Endothelial cell of umbilical vein (primary cell): ENCODE measurements at regions not wholly inside any gene's neighbourhood (a gene's known extent, or its start where the extent isn't known, plus 50 kb on each side); places are given as distances from the start of the nearest gene placed in this dataset.

ENCODE experiments used
- BruUV-seq: library from RNA; stranded (reverse); fragments of 400-500 nt; replicated peaks from 2 replicates; lab custom pipeline; 2021; lab: Mats Ljungman, UMichigan
- CTCF ChIA-PET: fragments of 300-600, 350-600 bp; sonication (Branson Sonifier 250); formaldehyde crosslinking; loops from one replicate; lab custom pipeline; 2021; ENCODE audit warnings: antibody characterized with exemption, inconsistent platforms; lab: Charles Lee
- POLR2A ChIA-PET: fragments of 300-600, 350-600 bp; sonication (Branson Sonifier 250); formaldehyde crosslinking; loops from one replicate; lab custom pipeline; 2021; ENCODE audit warnings: antibody characterized with exemption, inconsistent platforms; lab: Charles Lee
- DNase-seq: peaks from one replicate; pipeline ENCODE4 v3.0.0-alpha.2; 2011; ENCODE audit warnings: low read depth, low spot score
- FAIRE-seq: peaks from 2 replicates; lab custom pipeline; 2011; peaks lifted over from hg19 to GRCh38; lab: Jason Lieb, UNC
- H2AFZ ChIP-seq: 2 replicates; pipeline ENCODE4 v1.6.0; 2012; ENCODE audit warnings: low read depth, low read length, control low read depth, inconsistent platforms
- H3K27ac ChIP-seq: 2 replicates; pipeline ENCODE4 v1.5.1; 2011; ENCODE audit warnings: low read depth, mild to moderate bottlenecking, control low read depth, low read length, moderate library complexity; ENCODE audit not compliant: insufficient read depth
- H3K27me3 ChIP-seq, 2 experiments: 2 replicates each; pipeline versions ENCODE4 v1.6.0 to v1.6.1; 2011; ENCODE audit warnings: low read length in 2 of 2, mixed read lengths in 1 of 2; ENCODE audit not compliant: control insufficient read depth in 2 of 2, insufficient read depth in 2 of 2
- H3K36me3 ChIP-seq, 2 experiments: 2 replicates in 1 of 2; 3 replicates in 1 of 2; pipeline ENCODE4 v1.5.1; 2011; ENCODE audit warnings: low read length in 2 of 2, mild to moderate bottlenecking in 1 of 2, moderate library complexity in 1 of 2; ENCODE audit not compliant: control insufficient read depth in 2 of 2, insufficient read depth in 2 of 2; ENCODE audit errors: extremely low read depth in 1 of 2
- H3K4me1 ChIP-seq: 3 replicates; pipeline ENCODE4 v1.5.1; 2011; ENCODE audit warnings: mild to moderate bottlenecking, low read length; ENCODE audit not compliant: control insufficient read depth, insufficient read depth; ENCODE audit errors: extremely low read depth
- H3K4me2 ChIP-seq: 2 replicates; pipeline ENCODE4 v1.6.1; 2011; ENCODE audit warnings: low read length, control low read depth, mixed read lengths; ENCODE audit not compliant: insufficient read depth
- H3K4me3 ChIP-seq, 3 experiments: fragments of 200-600 bp in 1 of 3; sonication (generic), shearing (Covaris generic) in 1 of 3; replicated peaks in 1 of 3; 2 replicates each; pipeline ENCODE4 v1.5.1; 2011 to 2016; ENCODE audit warnings: control low read depth in 3 of 3, low read length in 3 of 3, mild to moderate bottlenecking in 2 of 3, inconsistent platforms in 1 of 3, low read depth in 1 of 3, moderate library complexity in 1 of 3; ENCODE audit not compliant: insufficient read depth in 1 of 3
- H3K79me2 ChIP-seq: 2 replicates; pipeline ENCODE4 v1.6.0; 2012; ENCODE audit warnings: low read length, inconsistent platforms; ENCODE audit not compliant: control insufficient read depth, insufficient read depth
- H3K9ac ChIP-seq: replicated peaks from 2 replicates; pipeline ENCODE3; 2011; ENCODE audit warnings: low read length, control low read depth; ENCODE audit not compliant: insufficient read depth; ENCODE audit errors: extremely low read depth
- H3K9me1 ChIP-seq: replicated peaks from 3 replicates; pipeline ENCODE4 v1.6.0; 2011; ENCODE audit warnings: mild to moderate bottlenecking, low read length; ENCODE audit not compliant: control insufficient read depth, insufficient read depth; ENCODE audit errors: extremely low read depth
- H3K9me3 ChIP-seq: replicated peaks from 2 replicates; pipeline ENCODE4 v1.5.1; 2012; ENCODE audit warnings: low read length, inconsistent platforms; ENCODE audit not compliant: control insufficient read depth, insufficient read depth
- H4K20me1 ChIP-seq: replicated peaks from 2 replicates; pipeline ENCODE3; 2011; ENCODE audit warnings: mild to moderate bottlenecking, low read length; ENCODE audit not compliant: control insufficient read depth, insufficient read depth; ENCODE audit errors: extremely low read depth
- EZH2 ChIP-seq: IDR thresholded peaks from 2 replicates; pipeline ENCODE4 v1.6.1; 2012; ENCODE audit warnings: borderline replicate concordance, low read depth, mild to moderate bottlenecking, moderate library complexity, low read length, inconsistent platforms; ENCODE audit not compliant: severe bottlenecking
- GATA2 ChIP-seq: IDR thresholded peaks from 2 replicates; pipeline ENCODE4 v1.7.0; 2011; ENCODE audit warnings: low read depth, mild to moderate bottlenecking, moderate library complexity, mixed read lengths, low read length; ENCODE audit not compliant: insufficient read length, insufficient read depth
- JUN ChIP-seq: IDR thresholded peaks from 2 replicates; pipeline ENCODE4 v1.6.1; 2011; ENCODE audit warnings: borderline replicate concordance, low read depth; ENCODE audit not compliant: insufficient read length, insufficient read depth
- POLR2A ChIP-seq: IDR thresholded peaks from 2 replicates; pipeline ENCODE4 v1.6.1; 2012; ENCODE audit warnings: low read depth, mild to moderate bottlenecking, control low read depth, low read length
- POLR2AphosphoS5 ChIP-seq: IDR thresholded peaks from 2 replicates; pipeline ENCODE4 v1.6.1; 2012; ENCODE audit warnings: low read depth, mild to moderate bottlenecking, control low read depth, low read length, moderate library complexity; ENCODE audit not compliant: insufficient read depth
- dilution Hi-C: fragments of 300-500 bp; cut with MboI; formaldehyde crosslinking; loops from one replicate; pipeline ENCODE4 v1.15.0; 2019; ENCODE audit warnings: low sequenced_read_pairs; ENCODE audit not compliant: extremely low pct_ligation_motif_present
- intact Hi-C: fragments of 100-400 bp; cut with micrococcal nuclease; formaldehyde crosslinking; loops from one replicate; pipeline ENCODE4 v1.10.0; 2022
- TF ChIP-seq, protein P1 (sequence below): IDR thresholded peaks from 2 replicates; pipeline ENCODE4 v1.6.1; 2011; ENCODE audit not compliant: insufficient read depth, insufficient read length
- TF ChIP-seq, protein P2 (sequence below), 2 donors: IDR thresholded peaks; 1 replicate in 1 of 2; 2 replicates in 1 of 2; pipeline ENCODE4 v1.5.1; 2011; ENCODE audit warnings: low read length in 2 of 2, mild to moderate bottlenecking in 2 of 2, moderate library complexity in 2 of 2, control low read depth in 1 of 2, inconsistent platforms in 1 of 2, low read depth in 1 of 2; ENCODE audit not compliant: insufficient read depth in 1 of 2; ENCODE audit errors: extremely low read depth in 1 of 2

DNA sequence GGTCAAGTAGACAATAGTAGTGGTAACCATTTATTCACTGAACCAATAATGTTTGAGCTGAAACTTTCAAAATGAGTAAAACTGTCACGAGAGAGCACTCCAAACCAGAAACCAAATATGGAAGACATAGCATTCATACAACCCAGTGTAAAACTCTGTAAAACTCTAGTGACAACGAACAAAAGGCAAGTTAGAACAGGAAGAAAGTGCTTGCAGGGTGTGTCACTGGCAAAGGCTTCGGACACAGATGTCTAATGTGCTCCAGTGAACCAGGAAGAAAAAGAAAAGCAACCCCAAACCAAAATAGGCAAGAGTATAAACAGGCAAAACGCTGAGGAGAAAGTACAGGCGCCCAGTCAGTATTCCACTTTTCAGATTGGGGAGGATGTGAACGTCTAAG is 79.3 kb upstream of the FZD10 start:
- no peaks in the 10 kb centered on the region for H3K27me3 ChIP-seq
- DNase-seq (no peak), FAIRE-seq (no peak)
- H3K27ac ChIP-seq, result no peak overlapping the region
- H2AFZ ChIP-seq, result no peak overlapping the region
- H3K4me1 ChIP-seq, result no peaks in the 10 kb centered on the region
- H3K9me3 ChIP-seq, result peaks cover 7% of the 10 kb centered on the region
- CTCF ChIA-PET, result no interaction called here
- no peaks in the 10 kb centered on the region for H4K20me1 ChIP-seq
- H3K4me2 ChIP-seq, result no peak overlapping the region
- no peaks in the 10 kb centered on the region for H3K9me1 ChIP-seq
- no TSS peak for BruUV-seq
- H3K79me2 ChIP-seq, result no peaks in the 10 kb centered on the region
- intact Hi-C loops, result no loop called here
- dilution Hi-C loops, result no loop called here
- no peak for TF ChIP-seq POLR2AphosphoS5
- TF ChIP-seq JUN, result no peak
- TF ChIP-seq POLR2A, result no peak
- no peak for TF ChIP-seq EZH2
- TF ChIP-seq GATA2, result no peak
- TF ChIP-seq, protein P1, sequence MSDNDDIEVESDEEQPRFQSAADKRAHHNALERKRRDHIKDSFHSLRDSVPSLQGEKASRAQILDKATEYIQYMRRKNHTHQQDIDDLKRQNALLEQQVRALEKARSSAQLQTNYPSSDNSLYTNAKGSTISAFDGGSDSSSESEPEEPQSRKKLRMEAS, result no peak
- TF ChIP-seq, protein P2, sequence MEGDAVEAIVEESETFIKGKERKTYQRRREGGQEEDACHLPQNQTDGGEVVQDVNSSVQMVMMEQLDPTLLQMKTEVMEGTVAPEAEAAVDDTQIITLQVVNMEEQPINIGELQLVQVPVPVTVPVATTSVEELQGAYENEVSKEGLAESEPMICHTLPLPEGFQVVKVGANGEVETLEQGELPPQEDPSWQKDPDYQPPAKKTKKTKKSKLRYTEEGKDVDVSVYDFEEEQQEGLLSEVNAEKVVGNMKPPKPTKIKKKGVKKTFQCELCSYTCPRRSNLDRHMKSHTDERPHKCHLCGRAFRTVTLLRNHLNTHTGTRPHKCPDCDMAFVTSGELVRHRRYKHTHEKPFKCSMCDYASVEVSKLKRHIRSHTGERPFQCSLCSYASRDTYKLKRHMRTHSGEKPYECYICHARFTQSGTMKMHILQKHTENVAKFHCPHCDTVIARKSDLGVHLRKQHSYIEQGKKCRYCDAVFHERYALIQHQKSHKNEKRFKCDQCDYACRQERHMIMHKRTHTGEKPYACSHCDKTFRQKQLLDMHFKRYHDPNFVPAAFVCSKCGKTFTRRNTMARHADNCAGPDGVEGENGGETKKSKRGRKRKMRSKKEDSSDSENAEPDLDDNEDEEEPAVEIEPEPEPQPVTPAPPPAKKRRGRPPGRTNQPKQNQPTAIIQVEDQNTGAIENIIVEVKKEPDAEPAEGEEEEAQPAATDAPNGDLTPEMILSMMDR (IDR thresholded peaks at IDR 0.05; ENCODE audit: extremely low read depth in 1 of 2, insufficient read depth in 1 of 2, low read depth in 1 of 2, low read length in 2 of 2), result no peak
- no peak overlapping the region for H3K9ac ChIP-seq
- POLR2A ChIA-PET, result no interaction called here
- H3K36me3 ChIP-seq, result no peaks in the 10 kb centered on the region
- H3K4me3 ChIP-seq, result no peak overlapping the region
